ENCODE measurements at regions not wholly inside any gene's neighbourhood (a gene's known extent, or its start where the extent isn't known, plus 50 kb on each side); places are given as distances from the start of the nearest gene placed in this dataset.

DNA sequence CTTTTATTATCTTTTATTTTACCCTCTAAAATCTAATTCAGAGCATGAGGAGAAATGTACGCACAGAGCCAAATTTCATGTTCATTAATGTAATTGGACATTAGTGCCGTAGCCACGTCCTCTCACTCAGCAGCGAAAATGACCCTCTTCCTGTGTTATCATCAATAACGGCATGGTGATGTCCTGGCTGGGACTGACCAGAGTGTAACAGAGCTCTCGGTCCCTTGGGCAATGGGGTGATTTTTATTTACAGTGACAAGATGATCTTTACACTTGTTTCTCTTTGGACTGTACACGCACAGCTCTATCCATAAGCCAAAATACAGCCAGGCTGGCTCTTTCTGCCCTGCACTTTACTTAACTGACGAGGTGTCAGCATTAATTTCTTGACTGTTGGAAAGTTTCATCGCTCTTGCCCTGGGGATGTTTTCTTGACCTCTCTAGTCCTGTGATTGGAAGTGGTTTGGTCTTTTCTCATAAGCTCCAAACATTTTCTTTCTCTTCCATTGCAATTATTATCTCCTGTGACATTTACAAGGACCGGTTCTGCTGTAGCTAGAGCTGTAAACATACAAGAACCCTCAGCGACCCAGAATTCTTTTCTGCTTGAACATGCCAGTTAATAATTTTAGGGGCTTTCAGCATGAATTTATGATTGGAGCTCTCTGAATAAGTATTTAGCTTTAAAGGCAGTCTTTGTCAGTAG is 308.0 kb upstream of the PIK3C3 start:
- TF ChIP-seq EGR1 (IDR thresholded peaks at IDR 0.05; ENCODE audit: low read depth in 2 of 2) (no peak), FOXA1 (IDR thresholded peaks at IDR 0.05) (no peak), JUND (IDR thresholded peaks at IDR 0.05) (no peak), NR2F2 (IDR thresholded peaks at IDR 0.05) (no peak), SP1 (IDR thresholded peaks at IDR 0.05) (no peak), RXRA (IDR thresholded peaks at IDR 0.05) (peak in 1 of 2 donors; percentile 40), HNF4A (conservative IDR thresholded peaks at IDR 0.05) (peak in 1 of 2 donors; percentile 54), HNF4G (IDR thresholded peaks at IDR 0.05) (no peak), TAF1 (conservative IDR thresholded peaks at IDR 0.05) (no peak)
- TF ChIP-seq, protein P1, sequence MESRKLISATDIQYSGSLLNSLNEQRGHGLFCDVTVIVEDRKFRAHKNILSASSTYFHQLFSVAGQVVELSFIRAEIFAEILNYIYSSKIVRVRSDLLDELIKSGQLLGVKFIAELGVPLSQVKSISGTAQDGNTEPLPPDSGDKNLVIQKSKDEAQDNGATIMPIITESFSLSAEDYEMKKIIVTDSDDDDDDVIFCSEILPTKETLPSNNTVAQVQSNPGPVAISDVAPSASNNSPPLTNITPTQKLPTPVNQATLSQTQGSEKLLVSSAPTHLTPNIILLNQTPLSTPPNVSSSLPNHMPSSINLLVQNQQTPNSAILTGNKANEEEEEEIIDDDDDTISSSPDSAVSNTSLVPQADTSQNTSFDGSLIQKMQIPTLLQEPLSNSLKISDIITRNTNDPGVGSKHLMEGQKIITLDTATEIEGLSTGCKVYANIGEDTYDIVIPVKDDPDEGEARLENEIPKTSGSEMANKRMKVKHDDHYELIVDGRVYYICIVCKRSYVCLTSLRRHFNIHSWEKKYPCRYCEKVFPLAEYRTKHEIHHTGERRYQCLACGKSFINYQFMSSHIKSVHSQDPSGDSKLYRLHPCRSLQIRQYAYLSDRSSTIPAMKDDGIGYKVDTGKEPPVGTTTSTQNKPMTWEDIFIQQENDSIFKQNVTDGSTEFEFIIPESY (IDR thresholded peaks at IDR 0.05) = no peak
- TF ChIP-seq, protein P2, sequence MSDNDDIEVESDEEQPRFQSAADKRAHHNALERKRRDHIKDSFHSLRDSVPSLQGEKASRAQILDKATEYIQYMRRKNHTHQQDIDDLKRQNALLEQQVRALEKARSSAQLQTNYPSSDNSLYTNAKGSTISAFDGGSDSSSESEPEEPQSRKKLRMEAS (IDR thresholded peaks at IDR 0.05) = no peak
- TF ChIP-seq, protein P3, sequence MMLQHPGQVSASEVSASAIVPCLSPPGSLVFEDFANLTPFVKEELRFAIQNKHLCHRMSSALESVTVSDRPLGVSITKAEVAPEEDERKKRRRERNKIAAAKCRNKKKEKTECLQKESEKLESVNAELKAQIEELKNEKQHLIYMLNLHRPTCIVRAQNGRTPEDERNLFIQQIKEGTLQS (IDR thresholded peaks at IDR 0.05) = no peak
- TF ChIP-seq, protein P4, sequence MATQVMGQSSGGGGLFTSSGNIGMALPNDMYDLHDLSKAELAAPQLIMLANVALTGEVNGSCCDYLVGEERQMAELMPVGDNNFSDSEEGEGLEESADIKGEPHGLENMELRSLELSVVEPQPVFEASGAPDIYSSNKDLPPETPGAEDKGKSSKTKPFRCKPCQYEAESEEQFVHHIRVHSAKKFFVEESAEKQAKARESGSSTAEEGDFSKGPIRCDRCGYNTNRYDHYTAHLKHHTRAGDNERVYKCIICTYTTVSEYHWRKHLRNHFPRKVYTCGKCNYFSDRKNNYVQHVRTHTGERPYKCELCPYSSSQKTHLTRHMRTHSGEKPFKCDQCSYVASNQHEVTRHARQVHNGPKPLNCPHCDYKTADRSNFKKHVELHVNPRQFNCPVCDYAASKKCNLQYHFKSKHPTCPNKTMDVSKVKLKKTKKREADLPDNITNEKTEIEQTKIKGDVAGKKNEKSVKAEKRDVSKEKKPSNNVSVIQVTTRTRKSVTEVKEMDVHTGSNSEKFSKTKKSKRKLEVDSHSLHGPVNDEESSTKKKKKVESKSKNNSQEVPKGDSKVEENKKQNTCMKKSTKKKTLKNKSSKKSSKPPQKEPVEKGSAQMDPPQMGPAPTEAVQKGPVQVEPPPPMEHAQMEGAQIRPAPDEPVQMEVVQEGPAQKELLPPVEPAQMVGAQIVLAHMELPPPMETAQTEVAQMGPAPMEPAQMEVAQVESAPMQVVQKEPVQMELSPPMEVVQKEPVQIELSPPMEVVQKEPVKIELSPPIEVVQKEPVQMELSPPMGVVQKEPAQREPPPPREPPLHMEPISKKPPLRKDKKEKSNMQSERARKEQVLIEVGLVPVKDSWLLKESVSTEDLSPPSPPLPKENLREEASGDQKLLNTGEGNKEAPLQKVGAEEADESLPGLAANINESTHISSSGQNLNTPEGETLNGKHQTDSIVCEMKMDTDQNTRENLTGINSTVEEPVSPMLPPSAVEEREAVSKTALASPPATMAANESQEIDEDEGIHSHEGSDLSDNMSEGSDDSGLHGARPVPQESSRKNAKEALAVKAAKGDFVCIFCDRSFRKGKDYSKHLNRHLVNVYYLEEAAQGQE (IDR thresholded peaks at IDR 0.05) = no peak
- H3K9ac ChIP-seq (ENCODE audit: low read depth in 1 of 2, low read length in 2 of 2) = no peak overlapping the region
- no peaks in the 10 kb centered on the region for H3K36me3 ChIP-seq (ENCODE audit: control insufficient read depth in 4 of 4, insufficient read depth in 3 of 4, low read depth in 1 of 4, low read length in 3 of 4)
- H3K27me3 ChIP-seq (ENCODE audit: control insufficient read depth in 4 of 4, insufficient read depth in 4 of 4, low read length in 3 of 4) = no peaks in the 10 kb centered on the region
- WGBS = 56% methylated on average over 11 of the region's 11 CpGs
- no peak overlapping the region for H3K4me3 ChIP-seq (ENCODE audit: low read depth in 1 of 3, low read length in 3 of 3)
- DNase-seq (ENCODE audit: low spot score) = no peak
- H3K27ac ChIP-seq (ENCODE audit: low read depth in 1 of 2, low read length in 2 of 2) = peak overlapping the region; percentile 37 to 59
- H3K9me3 ChIP-seq (ENCODE audit: control insufficient read depth in 4 of 4, low read length in 3 of 4) = no peaks in the 10 kb centered on the region
- H3K4me1 ChIP-seq (ENCODE audit: control insufficient read depth in 4 of 4, insufficient read depth in 4 of 4, low read length in 3 of 4) = peaks cover 0 to 10% (median 5%) of the 10 kb centered on the region in 4 donors

DNA sequence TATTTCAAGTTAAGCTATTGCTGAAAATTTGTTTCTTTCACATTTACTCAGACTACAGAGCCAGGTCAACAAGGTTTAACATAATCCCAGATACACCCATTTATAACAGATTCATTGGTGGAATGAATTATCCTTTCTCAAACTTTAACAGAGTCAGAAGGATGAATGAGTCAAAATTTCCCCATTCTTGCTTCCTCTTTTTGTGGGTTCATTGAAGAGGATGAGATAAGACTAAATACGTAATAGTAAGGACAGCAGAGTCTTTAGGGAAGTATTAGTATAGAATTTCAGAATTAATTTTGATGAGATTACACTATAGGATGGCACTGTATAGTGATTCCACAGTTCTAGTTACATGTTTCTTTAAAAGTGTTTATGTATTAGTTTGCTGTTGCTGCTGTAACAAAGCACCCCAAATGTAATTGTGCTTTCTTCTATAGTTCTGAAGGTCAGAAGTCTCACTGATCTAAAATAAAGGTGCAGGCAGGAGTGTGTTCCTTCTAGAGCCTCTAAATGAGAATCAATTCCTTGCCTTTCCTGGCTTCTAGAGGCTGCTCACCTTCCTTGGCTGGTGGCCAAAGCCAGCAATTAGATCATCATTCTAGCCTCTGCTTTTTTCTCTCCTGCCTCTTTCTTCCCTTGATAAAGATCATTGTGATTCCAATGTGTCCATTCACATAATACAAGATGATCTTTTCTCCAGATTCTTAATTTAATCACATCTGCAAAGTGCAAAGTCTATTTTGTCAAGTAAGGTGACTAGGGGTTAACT is 309.3 kb upstream of the PIK3C3 start:
- no peak for DNase-seq (ENCODE audit: low spot score)

More for the DNA sequence above, 309.3 kb upstream of the PIK3C3 start:
- no peaks in the 10 kb centered on the region for H3K27me3 ChIP-seq (ENCODE audit: control insufficient read depth in 4 of 4, insufficient read depth in 4 of 4, low read length in 3 of 4)
- H3K9ac ChIP-seq (ENCODE audit: low read depth in 1 of 2, low read length in 2 of 2) = no peak overlapping the region
- no peak overlapping the region for H3K27ac ChIP-seq (ENCODE audit: low read depth in 1 of 2, low read length in 2 of 2)
- H3K4me1 ChIP-seq (ENCODE audit: control insufficient read depth in 4 of 4, insufficient read depth in 4 of 4, low read length in 3 of 4) = peaks cover 0 to 10% (median 5%) of the 10 kb centered on the region in 4 donors
- H3K4me3 ChIP-seq (ENCODE audit: low read depth in 1 of 3, low read length in 3 of 3) = no peak overlapping the region
- no peaks in the 10 kb centered on the region for H3K36me3 ChIP-seq (ENCODE audit: control insufficient read depth in 4 of 4, insufficient read depth in 3 of 4, low read depth in 1 of 4, low read length in 3 of 4)
- TF ChIP-seq TAF1 (conservative IDR thresholded peaks at IDR 0.05) = no peak
- no peak for TF ChIP-seq NR2F2 (IDR thresholded peaks at IDR 0.05)
- TF ChIP-seq, protein P3 (IDR thresholded peaks at IDR 0.05) = no peak
- TF ChIP-seq, protein P1 (IDR thresholded peaks at IDR 0.05) = no peak
- no peak for TF ChIP-seq RAD21 (IDR thresholded peaks at IDR 0.05)
- no peak for TF ChIP-seq HNF4G (IDR thresholded peaks at IDR 0.05)
- TF ChIP-seq, protein P5, sequence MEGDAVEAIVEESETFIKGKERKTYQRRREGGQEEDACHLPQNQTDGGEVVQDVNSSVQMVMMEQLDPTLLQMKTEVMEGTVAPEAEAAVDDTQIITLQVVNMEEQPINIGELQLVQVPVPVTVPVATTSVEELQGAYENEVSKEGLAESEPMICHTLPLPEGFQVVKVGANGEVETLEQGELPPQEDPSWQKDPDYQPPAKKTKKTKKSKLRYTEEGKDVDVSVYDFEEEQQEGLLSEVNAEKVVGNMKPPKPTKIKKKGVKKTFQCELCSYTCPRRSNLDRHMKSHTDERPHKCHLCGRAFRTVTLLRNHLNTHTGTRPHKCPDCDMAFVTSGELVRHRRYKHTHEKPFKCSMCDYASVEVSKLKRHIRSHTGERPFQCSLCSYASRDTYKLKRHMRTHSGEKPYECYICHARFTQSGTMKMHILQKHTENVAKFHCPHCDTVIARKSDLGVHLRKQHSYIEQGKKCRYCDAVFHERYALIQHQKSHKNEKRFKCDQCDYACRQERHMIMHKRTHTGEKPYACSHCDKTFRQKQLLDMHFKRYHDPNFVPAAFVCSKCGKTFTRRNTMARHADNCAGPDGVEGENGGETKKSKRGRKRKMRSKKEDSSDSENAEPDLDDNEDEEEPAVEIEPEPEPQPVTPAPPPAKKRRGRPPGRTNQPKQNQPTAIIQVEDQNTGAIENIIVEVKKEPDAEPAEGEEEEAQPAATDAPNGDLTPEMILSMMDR (IDR thresholded peaks at IDR 0.05; ENCODE audit: low read depth, low read length, missing input control) = no peak
- TF ChIP-seq SP1 (IDR thresholded peaks at IDR 0.05) = no peak
- TF ChIP-seq, protein P2 (IDR thresholded peaks at IDR 0.05) = no peak
- WGBS = 6% methylated on average over 1 of the region's 1 CpG
- H3K9me3 ChIP-seq (ENCODE audit: control insufficient read depth in 4 of 4, low read length in 3 of 4) = no peaks in the 10 kb centered on the region

Measured in liver (tissue), 8 donors.